Panc1 (cell line): ENCODE measurements at regions not wholly inside any gene's neighbourhood (a gene's known extent, or its start where the extent isn't known, plus 50 kb on each side); places are given as distances from the start of the nearest gene placed in this dataset.

Source experiments
- CTCF ChIP-seq: fragments of 450-650 bp; IDR thresholded peaks from 2 replicates; pipeline ENCODE4 v1.5.1; 2017; ENCODE audit warnings: mild to moderate bottlenecking
- POLR2AphosphoS5 ChIP-seq: IDR thresholded peaks from 2 replicates; pipeline ENCODE4 v1.6.1; 2012; ENCODE audit warnings: mild to moderate bottlenecking, low read depth, low read length, moderate library complexity
- REST ChIP-seq, 2 experiments: IDR thresholded peaks; 2 replicates each; pipeline ENCODE4 v1.6.1; 2011 to 2012; ENCODE audit warnings: low read depth in 2 of 2, control low read depth in 1 of 2, low read length in 1 of 2, mild to moderate bottlenecking in 1 of 2, moderate library complexity in 1 of 2; ENCODE audit not compliant: insufficient read depth in 1 of 2

- TF ChIP-seq CTCF (no peak; the same call in 1 of the 2 replicates), REST (IDR thresholded peaks at IDR 0.05; ENCODE audit: insufficient read depth in 1 of 2, low read depth in 2 of 2, low read length in 1 of 2) (no peak), POLR2AphosphoS5 (no peak)
Observed at GRCh38 chr11:122559734-122560382, 95.7 kb upstream of the UBASH3B start.
